Fibroblast of the conjunctiva (primary cell): ENCODE measurements at regions not wholly inside any gene's neighbourhood (a gene's known extent, or its start where the extent isn't known, plus 50 kb on each side); places are given as distances from the start of the nearest gene placed in this dataset.

Experiments used
- DNase-seq: peaks from one replicate; pipeline ENCODE4 v3.0.0-alpha.2; 2010; ENCODE audit warnings: low read depth

- DNase-seq = no peak
Observed at GRCh38 chr5:172588380-172588779, 52.7 kb upstream of the NEURL1B start.

GRCh38 chr5:172587061-172587405 is 54.0 kb upstream of the NEURL1B start:
- DNase-seq = no peak

DNA sequence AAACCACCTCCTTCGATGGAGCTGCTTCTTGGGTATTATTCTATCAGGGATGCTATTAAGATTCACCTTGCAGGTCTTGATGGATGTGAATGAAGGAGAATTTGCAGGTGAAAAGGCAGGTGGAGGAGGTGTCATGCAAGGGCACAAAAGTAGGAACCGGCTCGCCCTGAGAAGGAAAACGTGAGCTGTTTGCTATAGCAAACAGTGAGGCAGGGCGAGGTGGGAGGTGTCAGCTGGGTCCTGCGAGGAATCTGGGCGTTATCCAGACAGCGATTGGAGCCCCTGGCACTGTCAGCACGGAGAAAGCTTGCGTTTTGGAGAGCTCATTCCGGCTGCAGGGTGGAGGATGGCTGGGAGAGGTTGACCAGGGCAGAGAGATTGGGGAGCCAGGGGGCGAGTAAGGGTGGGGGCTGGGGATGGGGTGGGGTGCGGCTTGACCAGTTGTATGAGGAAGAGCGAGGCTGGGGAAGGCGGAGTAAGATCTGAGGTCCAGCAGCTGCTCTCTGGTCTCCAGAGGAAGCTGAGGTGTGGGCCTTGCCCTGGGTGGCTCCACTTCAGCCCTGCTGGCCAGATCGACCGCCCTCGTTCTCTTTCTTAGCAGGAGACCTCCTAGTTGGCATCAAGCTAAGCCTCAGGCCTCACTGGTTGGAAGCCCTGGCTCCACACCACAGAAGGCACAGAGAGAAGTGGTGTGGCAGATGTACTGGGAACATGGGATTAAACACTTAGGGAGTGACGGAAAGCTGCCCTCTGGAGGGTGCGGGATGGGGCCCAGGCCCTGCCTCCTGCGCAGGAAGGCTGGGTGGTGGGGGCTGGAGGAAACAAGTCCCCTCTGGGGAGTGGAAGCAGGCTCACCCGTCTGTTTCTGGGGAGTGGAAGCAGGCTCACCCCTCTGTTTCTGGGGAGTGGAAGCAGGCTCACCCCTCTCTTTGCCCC is 54.7 kb upstream of the NEURL1B start:
- no peak for DNase-seq

GRCh38 chr5:172585114-172585513 is 55.9 kb upstream of the NEURL1B start:
- no peak for DNase-seq

- no peak for DNase-seq
Observed at GRCh38 chr5:172584638-172585037, 56.4 kb upstream of the NEURL1B start.

DNA sequence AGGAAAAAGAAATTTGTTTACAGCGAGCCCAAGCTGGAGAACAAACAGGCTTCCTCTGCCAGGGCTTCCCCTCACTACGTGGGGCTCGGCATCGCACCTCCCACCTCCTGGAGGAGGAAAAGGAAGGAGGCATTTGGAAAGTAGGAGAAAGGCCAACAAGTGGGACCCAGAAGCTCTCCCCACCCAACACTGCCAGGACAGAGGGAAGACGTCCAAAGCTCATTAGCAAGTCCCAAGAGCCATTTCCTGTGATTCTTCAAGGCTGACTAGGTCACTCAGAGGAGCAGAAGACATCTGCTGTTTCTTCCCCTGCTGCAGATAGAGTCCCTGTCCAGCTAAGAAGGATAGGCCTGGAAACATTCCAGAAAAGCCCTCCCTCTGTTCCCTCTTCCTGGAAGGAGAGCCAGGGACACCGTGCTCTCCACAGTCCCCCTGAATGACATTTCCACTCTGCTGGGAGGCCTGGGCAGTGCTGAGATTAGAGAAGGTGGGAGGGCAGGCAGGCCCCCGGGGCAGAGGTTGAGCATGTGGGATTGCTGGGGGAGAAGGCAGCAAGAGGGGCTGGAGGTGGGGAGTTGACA is 57.0 kb upstream of the NEURL1B start:
- DNase-seq = no peak

DNA sequence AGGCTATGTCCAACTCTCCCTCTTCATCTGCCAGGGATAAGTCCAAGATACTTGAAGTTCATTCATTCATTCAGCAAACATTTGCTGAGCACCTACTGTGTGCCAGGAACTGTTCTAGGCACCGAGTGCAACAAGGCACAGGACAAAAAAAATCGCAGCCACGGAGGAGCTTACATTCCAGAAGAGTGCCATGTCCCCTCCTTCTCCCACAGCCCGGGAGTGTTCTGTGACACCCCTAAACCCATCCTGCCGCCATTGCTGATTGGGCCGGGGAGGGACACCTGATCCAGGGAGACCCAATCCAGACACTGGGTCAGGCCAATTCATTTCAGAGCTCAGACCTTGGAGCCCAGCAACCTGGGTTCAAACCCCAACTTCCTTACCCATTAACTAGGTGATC is 58.1 kb upstream of the NEURL1B start:
- DNase-seq = no peak

GRCh38 chr5:172581315-172581714 is 59.7 kb upstream of the NEURL1B start:
- DNase-seq = no peak

DNA sequence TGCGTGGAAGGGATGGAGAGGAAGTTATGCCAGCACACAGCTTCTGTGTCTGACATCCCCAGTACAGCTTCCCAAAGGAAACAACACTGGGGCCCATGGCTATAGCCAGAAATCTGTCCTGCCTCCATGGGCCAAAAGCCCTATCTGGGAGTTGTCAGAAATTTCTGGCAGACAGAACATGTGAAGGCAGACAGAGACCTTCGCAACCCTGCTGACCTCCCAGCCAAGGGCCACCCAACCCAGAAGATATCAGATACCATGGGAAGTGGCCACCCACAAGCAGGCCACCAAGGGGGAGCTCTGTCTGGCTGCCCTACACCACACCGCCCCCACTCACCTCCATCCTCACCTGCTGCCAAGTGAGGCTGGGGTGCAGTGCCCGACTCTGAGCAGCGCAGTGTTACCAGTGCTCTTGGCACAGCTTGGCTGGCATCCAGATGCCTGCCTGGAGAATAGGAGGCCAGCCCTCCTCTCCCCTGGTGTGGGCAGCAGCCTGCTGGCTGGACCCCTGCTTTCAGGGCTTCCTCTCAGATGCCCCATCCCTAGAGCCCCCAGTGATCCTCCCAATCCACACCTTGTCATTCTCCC is 61.6 kb upstream of the NEURL1B start:
- no peak for DNase-seq

DNA sequence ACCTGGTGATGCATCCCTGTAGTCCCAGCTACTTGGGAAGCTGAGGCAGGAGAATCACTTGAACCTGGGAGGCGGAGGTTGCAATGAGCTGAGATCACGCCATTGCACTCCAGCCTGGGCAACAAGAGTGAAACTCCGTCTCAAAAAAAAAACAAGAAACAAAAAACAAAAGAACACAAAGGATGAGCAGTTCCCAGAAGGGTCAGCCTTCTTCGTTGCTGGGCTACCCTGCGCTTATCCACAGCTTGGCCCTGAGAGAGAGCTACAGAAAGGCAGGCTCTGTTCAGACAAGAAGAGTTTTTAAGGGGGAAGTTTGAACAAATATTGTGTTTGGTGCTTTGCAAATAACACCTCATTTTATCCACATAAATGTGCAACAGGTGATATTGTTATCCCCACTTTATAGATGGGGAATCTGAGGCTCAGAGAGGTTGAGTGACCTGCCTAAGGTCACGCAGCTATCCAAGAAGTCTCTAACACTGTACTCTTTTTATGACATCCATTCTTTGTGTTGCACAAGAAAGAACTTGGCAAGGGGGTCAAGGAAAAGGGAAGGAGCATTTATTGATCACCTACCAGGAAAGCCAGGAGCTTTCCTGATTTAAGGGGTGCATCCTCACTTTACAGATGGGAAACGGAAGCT is 63.7 kb upstream of the NEURL1B start:
- no peak for DNase-seq

- DNase-seq = no peak
Observed at GRCh38 chr5:172575816-172576545, 65.1 kb upstream of the NEURL1B start.

- DNase-seq = no peak
Observed at GRCh38 chr5:172575416-172575815, 65.6 kb upstream of the NEURL1B start.

GRCh38 chr5:172574871-172575223 is 66.2 kb upstream of the NEURL1B start:
- no peak for DNase-seq

GRCh38 chr5:172573986-172574870 is 66.8 kb upstream of the NEURL1B start:
- DNase-seq = no peak

GRCh38 chr5:172573120-172573882 is 67.8 kb upstream of the NEURL1B start:
- DNase-seq = no peak

- DNase-seq = no peak
Observed at GRCh38 chr5:172572440-172572839, 68.6 kb upstream of the NEURL1B start.

GRCh38 chr5:172571892-172572291 is 69.2 kb upstream of the NEURL1B start:
- DNase-seq = no peak

DNA sequence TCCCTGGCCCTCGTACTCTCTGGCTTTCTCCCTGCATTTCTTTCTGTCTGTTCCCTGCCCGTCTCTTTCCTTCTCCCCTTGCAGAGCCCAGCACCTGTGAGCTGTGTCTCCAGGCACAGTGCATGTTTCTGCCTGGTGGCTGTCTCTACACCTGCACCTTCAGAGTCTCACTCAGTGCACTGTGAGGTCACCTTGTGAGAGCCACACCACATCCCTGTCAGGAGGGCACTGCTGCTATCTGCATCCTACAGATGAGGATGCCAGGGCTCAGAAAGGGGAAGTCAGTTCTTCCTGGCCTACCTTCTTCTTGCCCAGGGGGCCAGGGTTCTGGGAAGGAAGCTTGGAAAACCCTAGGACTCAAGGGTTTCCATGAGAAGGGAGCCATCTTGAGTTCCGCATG is 69.7 kb upstream of the NEURL1B start:
- DNase-seq = no peak

DNA sequence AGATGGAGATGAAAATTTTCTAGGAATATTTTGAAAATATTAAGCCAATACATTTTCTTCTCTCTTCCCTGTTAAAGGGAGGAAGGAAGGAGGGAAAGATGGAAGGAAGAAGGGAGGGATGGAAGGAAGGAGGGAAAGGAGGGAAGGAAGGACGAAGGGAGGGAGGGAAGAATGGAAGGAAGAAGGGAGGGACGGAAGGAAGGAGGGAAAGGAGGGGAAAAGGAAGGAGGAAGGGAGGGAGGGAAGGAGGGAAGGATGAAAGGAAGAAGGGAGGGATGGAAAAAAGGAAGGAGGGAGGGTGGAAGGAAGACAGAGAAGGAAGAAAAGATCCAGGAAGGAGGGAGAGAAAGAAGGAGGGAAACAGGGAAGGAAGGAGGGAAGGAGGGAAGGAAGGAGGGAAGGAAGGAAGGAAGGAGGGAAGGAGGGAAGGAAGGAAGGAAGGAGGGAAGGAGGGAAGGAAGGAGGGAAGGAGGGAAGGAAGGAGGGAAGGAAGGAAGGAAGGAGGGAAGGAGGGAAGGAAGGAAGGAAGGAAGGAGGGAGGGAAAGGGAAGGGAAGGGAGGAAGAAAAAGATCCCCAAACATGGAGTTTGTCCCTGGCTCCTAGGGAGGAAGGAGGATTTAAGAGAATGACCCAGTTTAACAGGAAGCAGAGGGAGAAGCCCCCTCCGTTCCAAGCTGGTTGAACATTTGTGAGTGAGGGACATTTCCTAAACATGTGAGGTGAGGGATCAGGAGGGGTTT is 70.3 kb upstream of the NEURL1B start:
- no peak for DNase-seq
